ENCODE measurements at regions not wholly inside any gene's neighbourhood (a gene's known extent, or its start where the extent isn't known, plus 50 kb on each side); places are given as distances from the start of the nearest gene placed in this dataset.

- TF ChIP-seq CTCF (conservative IDR thresholded peaks at IDR 0.05; ENCODE audit: low read depth, low read length): no peak
- DNase-seq (ENCODE audit: low read depth): no peak
- no peak overlapping the region for H3K4me3 ChIP-seq (ENCODE audit: low read length)
Measured at GRCh38 chr11:47916361-47916841, 64.0 kb upstream of the PTPRJ start.

- H3K4me3 ChIP-seq (ENCODE audit: low read length): no peak overlapping the region
- TF ChIP-seq CTCF (conservative IDR thresholded peaks at IDR 0.05; ENCODE audit: low read depth, low read length): no peak
- DNase-seq (ENCODE audit: low read depth): no peak
Measured at GRCh38 chr11:47915783-47916182, 64.6 kb upstream of the PTPRJ start.

GRCh38 chr11:47915374-47915773 is 65.0 kb upstream of the PTPRJ start:
- no peak for TF ChIP-seq CTCF (conservative IDR thresholded peaks at IDR 0.05; ENCODE audit: low read depth, low read length)
- no peak for DNase-seq (ENCODE audit: low read depth)
- no peak overlapping the region for H3K4me3 ChIP-seq (ENCODE audit: low read length)

GRCh38 chr11:47914743-47915142 is 65.6 kb upstream of the PTPRJ start:
- H3K4me3 ChIP-seq (ENCODE audit: low read length): no peak overlapping the region
- no peak for DNase-seq (ENCODE audit: low read depth)

GRCh38 chr11:47913529-47914244 is 65.5 kb upstream of the NUP160 start:
- no peak for DNase-seq (ENCODE audit: low read depth)
- no peak overlapping the region for H3K4me3 ChIP-seq (ENCODE audit: low read length)
- TF ChIP-seq CTCF (conservative IDR thresholded peaks at IDR 0.05; ENCODE audit: low read depth, low read length): no peak

More at GRCh38 chr11:47914743-47915142, 65.6 kb upstream of the PTPRJ start:
- TF ChIP-seq CTCF (conservative IDR thresholded peaks at IDR 0.05; ENCODE audit: low read depth, low read length): no peak

GRCh38 chr11:47912843-47913437 is 64.8 kb upstream of the NUP160 start:
- H3K4me3 ChIP-seq (ENCODE audit: low read length): no peak overlapping the region
- TF ChIP-seq CTCF (conservative IDR thresholded peaks at IDR 0.05; ENCODE audit: low read depth, low read length): no peak
- no peak for DNase-seq (ENCODE audit: low read depth)

- no peak for DNase-seq (ENCODE audit: low read depth)
- H3K4me3 ChIP-seq (ENCODE audit: low read length): no peak overlapping the region
- no peak for TF ChIP-seq CTCF (conservative IDR thresholded peaks at IDR 0.05; ENCODE audit: low read depth, low read length)
Measured at GRCh38 chr11:47911149-47911548, 63.0 kb upstream of the NUP160 start.

Measured in retinal pigment epithelial cell (primary cell).